OCI-LY7 (cell line): ENCODE measurements at regions not wholly inside any gene's neighbourhood (a gene's known extent, or its start where the extent isn't known, plus 50 kb on each side); places are given as distances from the start of the nearest gene placed in this dataset.

Experiments used
- CTCF ChIP-seq: fragments of 200-600 bp; sonication (generic); conservative IDR thresholded peaks from 2 replicates; pipeline ENCODE4 v1.5.1; 2014; ENCODE audit warnings: mild to moderate bottlenecking, antibody characterized with exemption, low read length, moderate library complexity, mixed read lengths
- EZH2phosphoT487 ChIP-seq: fragments of 200-600 bp; sonication (generic); IDR thresholded peaks from 2 replicates; pipeline ENCODE4 v1.6.1; 2018; ENCODE audit warnings: low read depth, borderline replicate concordance, mild to moderate bottlenecking, mixed run types, antibody characterized with exemption, low read length, moderate library complexity, mixed read lengths

- TF ChIP-seq CTCF (no peak), EZH2phosphoT487 (no peak)
Measured at GRCh38 chr2:83481436-83481835, 977.6 kb downstream of the SUCLG1 start.
